ENCODE measurements at regions not wholly inside any gene's neighbourhood (a gene's known extent, or its start where the extent isn't known, plus 50 kb on each side); places are given as distances from the start of the nearest gene placed in this dataset.
"Not testable (repeated sequence)": the region's sequence is repeated elsewhere in the genome, so short reads cannot be mapped to it uniquely, and the experiment has no call there.

- H3K9me3 Mint-ChIP-seq, result peaks cover 5% of the 10 kb centered on the region
Measured at GRCh38 chr11:135015966-135016365, 603.9 kb upstream of the B3GAT1 start.

DNA sequence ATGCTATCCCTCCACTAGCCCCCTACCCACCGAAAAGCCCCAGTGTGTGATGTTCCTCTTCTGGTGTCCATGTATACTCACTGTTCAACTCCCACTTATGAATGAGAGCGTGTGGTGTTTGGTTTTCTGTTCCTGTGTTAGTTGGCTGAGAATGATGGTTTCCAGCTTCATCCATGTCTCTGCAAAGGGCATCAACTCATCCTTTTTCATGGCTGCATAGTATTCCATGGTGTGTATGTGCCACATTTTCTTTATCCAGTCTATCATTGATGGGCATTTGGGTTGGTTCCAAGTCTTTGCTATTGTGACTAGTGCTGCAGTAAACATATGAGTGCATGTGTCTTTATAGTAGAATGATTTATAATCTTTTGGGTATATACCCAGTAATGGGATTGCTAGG, 599.3 kb upstream of the B3GAT1 start:
- H3K9me3 Mint-ChIP-seq; H3K27ac Mint-ChIP-seq; H3K36me3 Mint-ChIP-seq; H3K4me3 Mint-ChIP-seq; DNase-seq (ENCODE audit: extremely low spot score, unreplicated experiment): not testable (repeated sequence)
- Mint-ChIP-seq H3K27me3 (peaks cover 15% of the 10 kb centered on the region), H3K4me1 (ENCODE audit: unreplicated experiment) (peaks cover 14% of the 10 kb centered on the region)

More at GRCh38 chr11:135015966-135016365, 603.9 kb upstream of the B3GAT1 start:
- TF ChIP-seq, protein P1, sequence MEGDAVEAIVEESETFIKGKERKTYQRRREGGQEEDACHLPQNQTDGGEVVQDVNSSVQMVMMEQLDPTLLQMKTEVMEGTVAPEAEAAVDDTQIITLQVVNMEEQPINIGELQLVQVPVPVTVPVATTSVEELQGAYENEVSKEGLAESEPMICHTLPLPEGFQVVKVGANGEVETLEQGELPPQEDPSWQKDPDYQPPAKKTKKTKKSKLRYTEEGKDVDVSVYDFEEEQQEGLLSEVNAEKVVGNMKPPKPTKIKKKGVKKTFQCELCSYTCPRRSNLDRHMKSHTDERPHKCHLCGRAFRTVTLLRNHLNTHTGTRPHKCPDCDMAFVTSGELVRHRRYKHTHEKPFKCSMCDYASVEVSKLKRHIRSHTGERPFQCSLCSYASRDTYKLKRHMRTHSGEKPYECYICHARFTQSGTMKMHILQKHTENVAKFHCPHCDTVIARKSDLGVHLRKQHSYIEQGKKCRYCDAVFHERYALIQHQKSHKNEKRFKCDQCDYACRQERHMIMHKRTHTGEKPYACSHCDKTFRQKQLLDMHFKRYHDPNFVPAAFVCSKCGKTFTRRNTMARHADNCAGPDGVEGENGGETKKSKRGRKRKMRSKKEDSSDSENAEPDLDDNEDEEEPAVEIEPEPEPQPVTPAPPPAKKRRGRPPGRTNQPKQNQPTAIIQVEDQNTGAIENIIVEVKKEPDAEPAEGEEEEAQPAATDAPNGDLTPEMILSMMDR (conservative IDR thresholded peaks at IDR 0.05), result no peak
- no peaks in the 10 kb centered on the region for H3K4me1 Mint-ChIP-seq (ENCODE audit: unreplicated experiment)
- no peak overlapping the region for H3K4me3 Mint-ChIP-seq
- DNase-seq (ENCODE audit: extremely low spot score, unreplicated experiment), result no peak
- H3K36me3 Mint-ChIP-seq, result no peaks in the 10 kb centered on the region
- no peak overlapping the region for H3K27ac Mint-ChIP-seq
- peaks cover 15% of the 10 kb centered on the region for H3K27me3 Mint-ChIP-seq

- Mint-ChIP-seq H3K27ac (no peak overlapping the region), H3K4me1 (ENCODE audit: unreplicated experiment) (peaks cover 20% of the 10 kb centered on the region), H3K36me3 (no peaks in the 10 kb centered on the region), H3K27me3 (peaks cover 7% of the 10 kb centered on the region), H3K4me3 (no peak overlapping the region), H3K9me3 (no peaks in the 10 kb centered on the region)
- no peak for DNase-seq (ENCODE audit: extremely low spot score, unreplicated experiment)
- TF ChIP-seq, protein P1 (conservative IDR thresholded peaks at IDR 0.05), result no peak
Measured at GRCh38 chr11:135009125-135009524, 597.1 kb upstream of the B3GAT1 start.

GRCh38 chr11:135008412-135008811, 596.4 kb upstream of the B3GAT1 start:
- Mint-ChIP-seq H3K9me3 (no peaks in the 10 kb centered on the region), H3K36me3 (no peaks in the 10 kb centered on the region), H3K4me3 (no peak overlapping the region), H3K4me1 (ENCODE audit: unreplicated experiment) (peaks cover 21% of the 10 kb centered on the region), H3K27ac (no peak overlapping the region), H3K27me3 (peaks cover 4% of the 10 kb centered on the region)
- TF ChIP-seq, protein P1 (conservative IDR thresholded peaks at IDR 0.05), result no peak
- no peak for DNase-seq (ENCODE audit: extremely low spot score, unreplicated experiment)

- no peak for DNase-seq (ENCODE audit: extremely low spot score, unreplicated experiment)
- peaks cover 4% of the 10 kb centered on the region for H3K27me3 Mint-ChIP-seq
- no peaks in the 10 kb centered on the region for H3K36me3 Mint-ChIP-seq
- TF ChIP-seq, protein P1 (conservative IDR thresholded peaks at IDR 0.05), result no peak
- H3K27ac Mint-ChIP-seq, result no peak overlapping the region
- H3K9me3 Mint-ChIP-seq, result no peaks in the 10 kb centered on the region
- H3K4me1 Mint-ChIP-seq (ENCODE audit: unreplicated experiment), result peaks cover 21% of the 10 kb centered on the region
- H3K4me3 Mint-ChIP-seq, result no peak overlapping the region
Measured at GRCh38 chr11:135008001-135008405, 596.0 kb upstream of the B3GAT1 start.

- H3K36me3 Mint-ChIP-seq, result no peaks in the 10 kb centered on the region
- no peak overlapping the region for H3K27ac Mint-ChIP-seq
- no peak overlapping the region for H3K4me3 Mint-ChIP-seq
Measured at GRCh38 chr11:135006800-135007199, 594.8 kb upstream of the B3GAT1 start.

More at GRCh38 chr11:135006800-135007199, 594.8 kb upstream of the B3GAT1 start:
- no peaks in the 10 kb centered on the region for H3K27me3 Mint-ChIP-seq
- no peak for DNase-seq (ENCODE audit: extremely low spot score, unreplicated experiment)
- peaks cover 21% of the 10 kb centered on the region for H3K4me1 Mint-ChIP-seq (ENCODE audit: unreplicated experiment)
- no peaks in the 10 kb centered on the region for H3K9me3 Mint-ChIP-seq
- TF ChIP-seq, protein P1 (conservative IDR thresholded peaks at IDR 0.05), result no peak

Data from type B pancreatic cell (in vitro differentiated cells).